Gastroesophageal sphincter (tissue), 4 donors: ENCODE measurements at regions not wholly inside any gene's neighbourhood (a gene's known extent, or its start where the extent isn't known, plus 50 kb on each side); places are given as distances from the start of the nearest gene placed in this dataset.
"Not testable (repeated sequence)": the region's sequence is repeated elsewhere in the genome, so short reads cannot be mapped to it uniquely, and the experiment has no call there.

Experiments used
- ATAC-seq: fragments of 150-250 bp; one replicate; pipeline ENCODE4 v1.9.1; 2016; ENCODE audit warnings: mild to moderate bottlenecking, moderate library complexity
- H3K27ac ChIP-seq, 4 donors: fragments of 200-600 bp; sonication (generic) in 3 of 4; 1 replicate in 3 of 4; 2 replicates in 1 of 4; pipeline ENCODE4 v1.5.1; 2016 to 2019
- H3K27me3 ChIP-seq: fragments of 200-600 bp; sonication (generic); one replicate; pipeline ENCODE4 v1.5.1; 2019
- H3K36me3 ChIP-seq, 2 donors: fragments of 200-600 bp; sonication (generic); one replicate each; pipeline ENCODE4 v1.5.1; 2019; ENCODE audit warnings: control low read depth in 1 of 2
- H3K4me1 ChIP-seq, 3 donors: fragments of 200-600 bp; sonication (generic); 1 replicate in 2 of 3; 2 replicates in 1 of 3; pipeline ENCODE4 v1.5.1; 2016 to 2019; ENCODE audit warnings: control low read depth in 2 of 3
- H3K4me3 ChIP-seq, 2 donors: fragments of 200-600 bp; sonication (generic); one replicate each; pipeline ENCODE4 v1.5.1; 2019; ENCODE audit warnings: mild to moderate bottlenecking in 1 of 2, moderate library complexity in 1 of 2
- H3K9me3 ChIP-seq, 3 donors: fragments of 200-600 bp; sonication (generic); one replicate each; pipeline ENCODE4 v1.5.1; 2017 to 2019; ENCODE audit warnings: control low read depth in 2 of 3
- EP300 ChIP-seq: sonication (generic); formaldehyde crosslinking; IDR thresholded peaks from one replicate; pipeline ENCODE4 v1.6.1; 2017; ENCODE audit warnings: antibody characterized with exemption, mild to moderate bottlenecking
- POLR2A ChIP-seq, 2 donors: fragments of 450-650 bp; IDR thresholded peaks; one replicate each; pipeline ENCODE4 v1.6.1; 2017; ENCODE audit warnings: antibody characterized with exemption in 2 of 2, mild to moderate bottlenecking in 2 of 2, moderate library complexity in 1 of 2
- POLR2AphosphoS5 ChIP-seq: sonication (generic); formaldehyde crosslinking; IDR thresholded peaks from one replicate; pipeline ENCODE4 v1.6.1; 2017; ENCODE audit warnings: antibody characterized with exemption
- WGBS, 2 donors: methylation state at CpG; one replicate each; pipeline ENCODE4 v1.1.5; 2018; ENCODE audit warnings: low coverage in 1 of 2; 5-methylcytosine and 5-hydroxymethylcytosine counted together
- TF ChIP-seq, protein P1 (sequence below), 4 experiments: fragments of 200-600 bp in 2 of 4; fragments of 450-650 bp in 2 of 4; sonication (generic) in 1 of 4; IDR thresholded peaks; one replicate each; pipeline ENCODE4 v1.5.1; 2017 to 2019; ENCODE audit warnings: antibody characterized with exemption in 4 of 4, mild to moderate bottlenecking in 2 of 4, moderate library complexity in 2 of 4

DNA sequence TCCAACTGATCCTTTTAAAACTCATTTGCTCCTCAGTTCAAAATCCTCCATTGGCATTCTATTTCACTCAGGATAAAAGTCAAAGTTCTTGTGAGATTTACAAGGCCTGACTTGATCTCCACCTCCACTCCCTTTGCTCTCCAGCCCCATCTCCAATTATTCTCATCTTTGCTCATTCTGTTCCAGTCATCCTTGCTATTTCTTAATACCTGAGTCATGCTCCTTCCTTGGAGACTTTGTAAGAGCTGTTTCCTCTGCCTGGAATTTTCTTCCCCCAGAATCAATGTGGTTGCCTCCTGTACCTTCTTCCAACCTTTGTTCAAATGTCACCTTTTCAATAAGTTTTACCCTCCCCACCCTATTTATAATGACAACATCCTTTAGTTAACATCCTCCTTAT, 373.5 kb downstream of the HTR1B start:
- Histone ChIP-seq H3K9me3 (no peaks in the 10 kb centered on the region), H3K4me3 (no peak overlapping the region), H3K27me3 (no peaks in the 10 kb centered on the region), H3K4me1 (no peaks in the 10 kb centered on the region), H3K36me3 (no peaks in the 10 kb centered on the region), H3K27ac (no peak overlapping the region)
- no peak for ATAC-seq
- no peak for TF ChIP-seq POLR2AphosphoS5
- no peak for TF ChIP-seq POLR2A (IDR thresholded peaks at IDR 0.05)
- TF ChIP-seq, protein P1, sequence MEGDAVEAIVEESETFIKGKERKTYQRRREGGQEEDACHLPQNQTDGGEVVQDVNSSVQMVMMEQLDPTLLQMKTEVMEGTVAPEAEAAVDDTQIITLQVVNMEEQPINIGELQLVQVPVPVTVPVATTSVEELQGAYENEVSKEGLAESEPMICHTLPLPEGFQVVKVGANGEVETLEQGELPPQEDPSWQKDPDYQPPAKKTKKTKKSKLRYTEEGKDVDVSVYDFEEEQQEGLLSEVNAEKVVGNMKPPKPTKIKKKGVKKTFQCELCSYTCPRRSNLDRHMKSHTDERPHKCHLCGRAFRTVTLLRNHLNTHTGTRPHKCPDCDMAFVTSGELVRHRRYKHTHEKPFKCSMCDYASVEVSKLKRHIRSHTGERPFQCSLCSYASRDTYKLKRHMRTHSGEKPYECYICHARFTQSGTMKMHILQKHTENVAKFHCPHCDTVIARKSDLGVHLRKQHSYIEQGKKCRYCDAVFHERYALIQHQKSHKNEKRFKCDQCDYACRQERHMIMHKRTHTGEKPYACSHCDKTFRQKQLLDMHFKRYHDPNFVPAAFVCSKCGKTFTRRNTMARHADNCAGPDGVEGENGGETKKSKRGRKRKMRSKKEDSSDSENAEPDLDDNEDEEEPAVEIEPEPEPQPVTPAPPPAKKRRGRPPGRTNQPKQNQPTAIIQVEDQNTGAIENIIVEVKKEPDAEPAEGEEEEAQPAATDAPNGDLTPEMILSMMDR (IDR thresholded peaks at IDR 0.05) = no peak
- TF ChIP-seq EP300 = no peak

DNA sequence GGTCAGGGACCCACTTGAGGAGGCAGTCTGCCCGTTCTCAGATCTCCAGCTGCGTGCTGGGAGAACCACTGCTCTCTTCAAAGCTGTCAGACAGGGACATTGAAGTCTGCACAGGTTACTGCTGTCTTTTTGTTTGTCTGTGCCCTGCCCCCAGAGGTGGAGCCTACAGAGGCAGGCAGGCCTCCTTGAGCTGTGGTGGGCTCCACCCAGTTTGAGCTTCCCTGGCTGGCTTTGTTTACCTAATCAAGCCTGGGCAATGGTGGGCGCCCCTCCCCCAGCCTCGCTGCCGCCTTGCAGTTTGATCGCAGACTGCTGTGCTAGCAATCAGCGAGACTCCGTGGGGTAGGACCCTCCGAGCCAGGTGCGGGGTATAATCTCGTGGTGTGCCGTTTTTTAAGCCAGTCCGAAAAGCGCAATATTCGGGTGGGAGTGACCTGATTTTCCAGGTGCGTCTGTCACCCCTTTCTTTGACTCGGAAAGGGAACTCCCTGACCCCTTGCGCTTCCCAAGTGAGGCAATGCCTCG, 375.4 kb downstream of the HTR1B start:
- H3K27me3 ChIP-seq, H3K4me1 ChIP-seq, H3K36me3 ChIP-seq, H3K27ac ChIP-seq, H3K9me3 ChIP-seq, ATAC-seq, H3K4me3 ChIP-seq: not testable (repeated sequence)
- no CpG with 5 or more reads among the region's 19 CpGs for WGBS, 2 donors

DNA sequence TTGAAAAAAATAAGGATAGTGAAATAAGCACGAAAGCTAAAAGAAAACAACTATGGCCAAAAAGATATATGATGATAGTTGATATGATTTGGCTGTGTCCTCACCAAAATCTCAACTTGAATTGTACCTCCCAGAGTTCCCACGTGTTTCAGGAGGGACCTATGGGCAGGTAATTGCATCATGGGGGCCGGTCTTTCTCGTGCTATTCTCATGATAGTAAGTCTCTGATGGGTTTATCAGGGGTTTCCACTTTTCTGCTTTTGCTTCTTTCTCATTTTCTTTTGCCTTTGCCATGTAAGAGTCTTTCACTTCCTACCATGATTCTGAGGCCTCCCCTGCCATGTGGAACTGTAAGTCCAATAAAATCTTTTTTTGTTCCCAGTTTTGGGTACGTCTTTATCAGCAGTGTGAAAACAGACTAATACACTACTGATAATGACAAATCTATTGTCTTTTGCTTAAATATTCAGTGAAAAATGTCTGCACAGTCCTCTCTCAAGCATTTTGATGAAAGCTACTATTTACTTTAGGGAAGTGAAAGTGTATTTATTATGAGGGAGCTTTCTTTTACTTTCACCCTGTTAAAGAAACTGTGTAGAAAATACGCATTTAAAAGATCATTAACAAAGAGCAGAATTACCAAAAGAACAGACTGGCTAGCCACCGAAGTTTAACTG, 389.1 kb downstream of the HTR1B start:
- Histone ChIP-seq H3K36me3 (no peaks in the 10 kb centered on the region), H3K27ac (no peak overlapping the region), H3K4me3 (no peak overlapping the region), H3K27me3 (no peaks in the 10 kb centered on the region), H3K4me1 (no peaks in the 10 kb centered on the region), H3K9me3 (no peaks in the 10 kb centered on the region)
- TF ChIP-seq, protein P1 (IDR thresholded peaks at IDR 0.05) = no peak
- TF ChIP-seq POLR2AphosphoS5 (no peak), POLR2A (IDR thresholded peaks at IDR 0.05) (no peak), EP300 (no peak)
- WGBS, 2 donors = 64 to 69% methylated on average over 7 of the region's 7 CpGs
- ATAC-seq = no peak

DNA sequence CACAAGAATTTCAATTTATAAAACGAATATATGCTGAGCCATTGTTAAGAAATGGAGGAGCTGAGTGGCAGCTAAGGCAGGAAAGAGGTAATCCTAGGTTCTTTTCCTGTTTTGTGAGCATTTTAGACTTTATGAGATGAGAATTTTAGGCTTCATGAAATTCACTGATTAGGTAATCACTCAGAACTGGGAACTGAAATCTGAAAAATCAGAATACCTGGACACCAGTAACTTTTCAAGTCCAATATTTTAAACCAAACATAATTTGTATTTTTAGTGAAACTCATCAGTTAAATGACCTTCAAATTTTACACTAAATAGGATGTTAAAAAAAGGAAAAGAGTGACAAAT, 389.9 kb downstream of the HTR1B start:
- H3K27ac ChIP-seq = no peak overlapping the region
- H3K36me3 ChIP-seq = no peaks in the 10 kb centered on the region
- no peaks in the 10 kb centered on the region for H3K27me3 ChIP-seq
- H3K9me3 ChIP-seq = no peaks in the 10 kb centered on the region
- no peak overlapping the region for H3K4me3 ChIP-seq
- ATAC-seq = no peak
- 63 to 69% methylated on average over 1 of the region's 1 CpG for WGBS, 2 donors
- H3K4me1 ChIP-seq = no peaks in the 10 kb centered on the region
- TF ChIP-seq POLR2A (IDR thresholded peaks at IDR 0.05) (no peak), EP300 (no peak), POLR2AphosphoS5 (no peak)
- TF ChIP-seq, protein P1 (IDR thresholded peaks at IDR 0.05) = no peak

DNA sequence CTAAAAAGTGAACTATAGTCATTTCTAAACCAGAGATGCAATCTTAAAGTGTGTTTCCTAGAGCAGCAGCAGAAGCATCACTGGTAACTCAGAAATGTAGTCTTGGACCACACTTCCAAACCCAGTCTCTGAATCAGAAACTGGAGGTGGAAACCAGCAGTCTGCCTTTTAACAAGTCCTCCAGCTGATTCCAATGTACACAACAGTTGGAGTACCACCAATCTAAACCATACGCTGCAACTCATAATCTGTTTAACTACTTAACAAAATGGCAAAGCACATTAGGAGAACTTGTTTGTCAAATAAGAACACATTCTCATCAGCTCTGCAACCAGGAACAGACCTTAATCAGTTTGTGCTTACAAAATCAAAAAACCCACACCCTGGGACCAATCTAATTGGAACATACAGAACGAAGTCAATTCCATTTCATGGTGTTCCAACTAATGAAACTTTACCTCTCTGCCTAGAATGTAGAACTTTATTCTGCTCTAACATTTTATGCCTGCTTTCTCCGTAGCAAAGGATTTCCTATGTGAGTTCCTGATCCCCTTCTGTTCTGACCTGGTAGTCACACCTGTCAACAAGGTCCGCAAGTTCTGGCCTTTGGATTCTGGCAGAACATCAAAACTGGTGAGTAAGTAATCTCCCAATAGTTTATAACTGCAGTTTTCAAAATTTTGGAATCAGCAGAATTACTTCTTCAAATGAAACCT, 390.4 kb downstream of the HTR1B start:
- no peaks in the 10 kb centered on the region for H3K36me3 ChIP-seq
- no peak overlapping the region for H3K4me3 ChIP-seq
- 76 to 81% methylated on average over 4 of the region's 4 CpGs for WGBS, 2 donors
- TF ChIP-seq, protein P1 (IDR thresholded peaks at IDR 0.05) = no peak
- TF ChIP-seq POLR2AphosphoS5 (no peak), POLR2A (IDR thresholded peaks at IDR 0.05) (no peak), EP300 (no peak)
- H3K27ac ChIP-seq = no peak overlapping the region
- no peaks in the 10 kb centered on the region for H3K4me1 ChIP-seq
- H3K9me3 ChIP-seq = no peaks in the 10 kb centered on the region
- H3K27me3 ChIP-seq = no peaks in the 10 kb centered on the region
- ATAC-seq = no peak
